K562 (cell line): ENCODE measurements at regions not wholly inside any gene's neighbourhood (a gene's known extent, or its start where the extent isn't known, plus 50 kb on each side); places are given as distances from the start of the nearest gene placed in this dataset.
A peak's percentile ranks its signal among the peaks of the same experiment; 100 is the strongest.

Experiments
- ATAC-seq: fragments of 200-7000 bp; cut with Tn5 transposase; 3 replicates; pipeline ENCODE4 v1.9.1; 2020; ENCODE audit warnings: moderate library complexity
- BruUV-seq: library from RNA; stranded (reverse); fragments of 400-500 nt; replicated peaks from 2 replicates; lab custom pipeline; 2021; lab: Mats Ljungman, UMichigan
- CTCF ChIA-PET: fragments of 300-600 bp; formaldehyde crosslinking; extraction: SDS; loops from one replicate; lab custom pipeline; 2021; ENCODE audit warnings: low intra/inter-chr PET ratio; lab: Yijun Ruan, JAX
- POLR2A ChIA-PET: fragments of 300-600, 350-650 bp; sonication (Branson Sonifier 250); formaldehyde crosslinking; extraction: SDS; loops from one replicate; lab custom pipeline; 2021; ENCODE audit warnings: antibody characterized with exemption, inconsistent platforms; lab: Yijun Ruan, JAX
- DNase-seq, 4 experiments: peaks; one replicate each; pipeline versions ENCODE4 v3.0.0 to v3.0.0-alpha.2; 2011 to 2018; ENCODE audit warnings: low spot score in 3 of 4, mixed read lengths in 3 of 4; ENCODE audit errors: extremely low read depth in 1 of 4
- FAIRE-seq: peaks from 2 replicates; lab custom pipeline; 2011; peaks lifted over from hg19 to GRCh38; lab: Jason Lieb, UNC
- H2AFZ ChIP-seq: 2 replicates; pipeline ENCODE4 v1.6.0; 2011; ENCODE audit warnings: low read depth, low read length, control low read depth, inconsistent platforms
- H3K27ac ChIP-seq: fragments of 200-600 bp; 3 replicates; pipeline ENCODE4 v1.8.0; 2011; ENCODE audit warnings: low read depth, mild to moderate bottlenecking, control low read depth, inconsistent platforms, low read length, moderate library complexity, mixed read lengths; ENCODE audit errors: extremely low read depth
- H3K27me3 ChIP-seq, 2 experiments: fragments of 300-600 bp in 1 of 2; 2 replicates in 1 of 2; 3 replicates in 1 of 2; pipeline versions ENCODE4 v1.6.0 to v1.8.0; 2011; ENCODE audit warnings: inconsistent platforms in 2 of 2, low read length in 2 of 2, mild to moderate bottlenecking in 1 of 2, mixed read lengths in 1 of 2, moderate library complexity in 1 of 2; ENCODE audit not compliant: control insufficient read depth in 2 of 2, insufficient read depth in 2 of 2
- H3K36me3 ChIP-seq: fragments of 300-600 bp; 3 replicates; pipeline ENCODE4 v1.8.0; 2011; ENCODE audit warnings: mild to moderate bottlenecking, low read length, inconsistent platforms; ENCODE audit not compliant: control insufficient read depth, insufficient read depth
- H3K4me1 ChIP-seq, 2 experiments: fragments of 200-600 bp in 1 of 2; replicated peaks in 1 of 2; 2 replicates in 1 of 2; 3 replicates in 1 of 2; pipeline versions ENCODE4 v1.5.1 to v1.8.0; 2011; ENCODE audit warnings: inconsistent platforms in 2 of 2, low read length in 2 of 2, mild to moderate bottlenecking in 1 of 2, mixed read lengths in 1 of 2, moderate library complexity in 1 of 2; ENCODE audit not compliant: control insufficient read depth in 2 of 2, insufficient read depth in 2 of 2
- H3K4me2 ChIP-seq: 2 replicates; pipeline ENCODE4 v1.6.1; 2011; ENCODE audit warnings: low read length, control low read depth, inconsistent platforms, mixed read lengths; ENCODE audit not compliant: insufficient read depth
- H3K4me3 ChIP-seq: fragments of 200-600 bp; sonication (generic), shearing (Covaris generic); 2 replicates; pipeline ENCODE4 v1.5.1; 2016; ENCODE audit warnings: control low read depth, inconsistent platforms
- H3K79me2 ChIP-seq: fragments of 200-600 bp; 3 replicates; pipeline ENCODE4 v1.8.0; 2011; ENCODE audit warnings: low read length, inconsistent platforms; ENCODE audit not compliant: control insufficient read depth, insufficient read depth
- H3K9ac ChIP-seq, 2 experiments: 2 replicates each; pipeline versions ENCODE4 v1.6.0 to v1.6.1; 2011; ENCODE audit warnings: low read depth in 2 of 2, low read length in 2 of 2, control low read depth in 1 of 2, inconsistent platforms in 1 of 2, mild to moderate bottlenecking in 1 of 2, mixed read lengths in 1 of 2; ENCODE audit not compliant: insufficient read depth in 1 of 2
- H3K9me1 ChIP-seq: one replicate; pipeline ENCODE4 v1.6.0; 2011; ENCODE audit warnings: inconsistent platforms, mild to moderate bottlenecking, low read length, moderate library complexity; ENCODE audit not compliant: control insufficient read depth, insufficient read depth
- H3K9me3 ChIP-seq: replicated peaks from 2 replicates; pipeline ENCODE4 v1.5.1; 2011; ENCODE audit warnings: low read depth, low read length, inconsistent platforms; ENCODE audit not compliant: control insufficient read depth, insufficient read depth
- H4K20me1 ChIP-seq: replicated peaks from 2 replicates; pipeline ENCODE4 v1.6.1; 2011; ENCODE audit warnings: low read length, inconsistent platforms, mixed read lengths; ENCODE audit not compliant: control insufficient read depth, insufficient read depth
- CEBPG ChIP-seq, 3 experiments: fragments of 200-800 bp in 1 of 3; sonication (Bioruptor generic) in 1 of 3; sonication (generic) in 1 of 3; formaldehyde crosslinking in 1 of 3; IDR thresholded peaks in 2 of 3; conservative IDR thresholded peaks in 1 of 3; 2 replicates each; pipeline versions ENCODE4 v1.6.1 to v1.8.0; 2016 to 2022; ENCODE audit warnings: missing compliant biosample characterization in 2 of 3, missing genetic modification characterization in 2 of 3, mild to moderate bottlenecking in 1 of 3, missing genetic modification reagents in 1 of 3
- RBM15 ChIP-seq: fragments of 200-400 bp; formaldehyde crosslinking; IDR thresholded peaks from 2 replicates; pipeline ENCODE4 v1.6.1; 2018; ENCODE audit warnings: mild to moderate bottlenecking, low read length, moderate library complexity; ENCODE audit not compliant: insufficient read depth
- SIN3A ChIP-seq, 2 experiments: fragments of 150-350 bp in 1 of 2; IDR thresholded peaks; 2 replicates each; pipeline ENCODE4 v1.6.1; 2011 to 2016; ENCODE audit warnings: borderline replicate concordance in 2 of 2, low read depth in 2 of 2, low read length in 2 of 2, mild to moderate bottlenecking in 2 of 2, moderate library complexity in 2 of 2; ENCODE audit not compliant: control insufficient read depth in 1 of 2
- SMAD4 ChIP-seq: fragments of 250-450 bp; sonication (Bioruptor Pico); conservative IDR thresholded peaks from 2 replicates; pipeline ENCODE4 v1.8.0; 2021; ENCODE audit warnings: inconsistent platforms, mild to moderate bottlenecking, moderate library complexity
- TBP ChIP-seq: optimal IDR thresholded peaks from 2 replicates; pipeline ENCODE3; 2011; ENCODE audit warnings: low read depth, low read length, improper control_type of control experiment
- XRCC4 ChIP-seq: IDR thresholded peaks from one replicate; pipeline ENCODE4 v1.6.1; 2011; ENCODE audit not compliant: insufficient read depth, insufficient read length; ENCODE audit errors: extremely low read depth
- ZNF197 ChIP-seq: fragments of 200-800 bp; sonication (Bioruptor generic); IDR thresholded peaks from 2 replicates; pipeline ENCODE4 v1.6.1; 2016; ENCODE audit warnings: low read depth, missing genetic modification characterization, missing compliant biosample characterization
- WGBS: fragments of 100-300 bp; shearing (Covaris generic); methylation state at CpG from one replicate; pipeline ENCODE4 v1.1.6; 2016; ENCODE audit warnings: low coverage, mixed read lengths; ENCODE audit not compliant: insufficient coverage; ENCODE audit errors: missing lambda C conversion rate; 5-methylcytosine and 5-hydroxymethylcytosine counted together
- in situ Hi-C: fragments of 300-500 bp; cut with MboI; formaldehyde crosslinking; loops from 4 replicates; pipeline ENCODE4 v1.15.0; 2018; ENCODE audit warnings: inconsistent platforms, mixed read lengths
- intact Hi-C: fragments of 100-400 bp; cut with micrococcal nuclease; formaldehyde crosslinking; loops from 2 replicates; pipeline ENCODE4 v1.14.2; 2022
- TF ChIP-seq, protein P1 (sequence below): fragments of 250-450 bp; sonication (Bioruptor Pico); IDR thresholded peaks from 2 replicates; pipeline ENCODE4 v1.4.0; 2020; ENCODE audit warnings: mild to moderate bottlenecking
- TF ChIP-seq, protein P2 (sequence below): sonication (generic); formaldehyde crosslinking; IDR thresholded peaks from 2 replicates; pipeline ENCODE4 v1.8.1; 2023; ENCODE audit warnings: missing genetic modification reagents, mild to moderate bottlenecking, borderline replicate concordance

DNA sequence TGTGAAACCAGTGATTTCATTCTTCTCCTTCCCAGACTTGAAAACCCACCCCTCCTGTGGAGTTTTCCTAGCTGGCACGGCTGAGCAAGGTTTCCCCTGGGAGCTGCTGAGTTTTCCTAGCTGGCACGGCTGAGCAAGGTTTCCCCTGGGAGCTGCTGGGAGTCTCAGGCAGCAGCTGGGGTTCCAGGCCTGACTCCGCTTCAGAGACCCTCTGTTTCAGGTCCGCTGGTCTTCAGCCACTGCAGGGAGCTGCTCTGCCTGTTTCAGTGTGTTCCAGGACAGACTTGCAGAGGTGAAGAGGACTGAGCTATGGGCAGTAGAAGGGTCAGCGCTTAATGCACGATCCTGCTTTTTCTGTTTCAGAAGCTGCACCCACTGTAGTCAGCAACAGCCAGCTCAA, 104.9 kb downstream of the XRCC2 start:
- TF ChIP-seq CEBPG (CRISPR knock-in tag; IDR thresholded peaks at IDR 0.05) (no peak), CEBPG (tag; conservative IDR thresholded peaks at IDR 0.05 in 1 of 2, IDR thresholded peaks at IDR 0.05 in 1 of 2) (no peak), TBP (no peak), RBM15 (no peak), XRCC4 (no peak), SMAD4 (CRISPR knock-in tag) (no peak), ZNF197 (CRISPR knock-in tag) (no peak), SIN3A (IDR thresholded peaks at IDR 0.05; ENCODE audit: borderline replicate concordance in 2 of 2, control insufficient read depth in 1 of 2, low read depth in 2 of 2, low read length in 2 of 2) (no peak)
- TF ChIP-seq, protein P1, sequence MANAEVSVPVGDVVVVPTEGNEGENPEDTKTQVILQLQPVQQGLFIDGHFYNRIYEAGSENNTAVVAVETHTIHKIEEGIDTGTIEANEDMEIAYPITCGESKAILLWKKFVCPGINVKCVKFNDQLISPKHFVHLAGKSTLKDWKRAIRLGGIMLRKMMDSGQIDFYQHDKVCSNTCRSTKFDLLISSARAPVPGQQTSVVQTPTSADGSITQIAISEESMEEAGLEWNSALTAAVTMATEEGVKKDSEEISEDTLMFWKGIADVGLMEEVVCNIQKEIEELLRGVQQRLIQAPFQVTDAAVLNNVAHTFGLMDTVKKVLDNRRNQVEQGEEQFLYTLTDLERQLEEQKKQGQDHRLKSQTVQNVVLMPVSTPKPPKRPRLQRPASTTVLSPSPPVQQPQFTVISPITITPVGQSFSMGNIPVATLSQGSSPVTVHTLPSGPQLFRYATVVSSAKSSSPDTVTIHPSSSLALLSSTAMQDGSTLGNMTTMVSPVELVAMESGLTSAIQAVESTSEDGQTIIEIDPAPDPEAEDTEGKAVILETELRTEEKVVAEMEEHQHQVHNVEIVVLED (CRISPR knock-in tag) = no peak
- TF ChIP-seq, protein P2, sequence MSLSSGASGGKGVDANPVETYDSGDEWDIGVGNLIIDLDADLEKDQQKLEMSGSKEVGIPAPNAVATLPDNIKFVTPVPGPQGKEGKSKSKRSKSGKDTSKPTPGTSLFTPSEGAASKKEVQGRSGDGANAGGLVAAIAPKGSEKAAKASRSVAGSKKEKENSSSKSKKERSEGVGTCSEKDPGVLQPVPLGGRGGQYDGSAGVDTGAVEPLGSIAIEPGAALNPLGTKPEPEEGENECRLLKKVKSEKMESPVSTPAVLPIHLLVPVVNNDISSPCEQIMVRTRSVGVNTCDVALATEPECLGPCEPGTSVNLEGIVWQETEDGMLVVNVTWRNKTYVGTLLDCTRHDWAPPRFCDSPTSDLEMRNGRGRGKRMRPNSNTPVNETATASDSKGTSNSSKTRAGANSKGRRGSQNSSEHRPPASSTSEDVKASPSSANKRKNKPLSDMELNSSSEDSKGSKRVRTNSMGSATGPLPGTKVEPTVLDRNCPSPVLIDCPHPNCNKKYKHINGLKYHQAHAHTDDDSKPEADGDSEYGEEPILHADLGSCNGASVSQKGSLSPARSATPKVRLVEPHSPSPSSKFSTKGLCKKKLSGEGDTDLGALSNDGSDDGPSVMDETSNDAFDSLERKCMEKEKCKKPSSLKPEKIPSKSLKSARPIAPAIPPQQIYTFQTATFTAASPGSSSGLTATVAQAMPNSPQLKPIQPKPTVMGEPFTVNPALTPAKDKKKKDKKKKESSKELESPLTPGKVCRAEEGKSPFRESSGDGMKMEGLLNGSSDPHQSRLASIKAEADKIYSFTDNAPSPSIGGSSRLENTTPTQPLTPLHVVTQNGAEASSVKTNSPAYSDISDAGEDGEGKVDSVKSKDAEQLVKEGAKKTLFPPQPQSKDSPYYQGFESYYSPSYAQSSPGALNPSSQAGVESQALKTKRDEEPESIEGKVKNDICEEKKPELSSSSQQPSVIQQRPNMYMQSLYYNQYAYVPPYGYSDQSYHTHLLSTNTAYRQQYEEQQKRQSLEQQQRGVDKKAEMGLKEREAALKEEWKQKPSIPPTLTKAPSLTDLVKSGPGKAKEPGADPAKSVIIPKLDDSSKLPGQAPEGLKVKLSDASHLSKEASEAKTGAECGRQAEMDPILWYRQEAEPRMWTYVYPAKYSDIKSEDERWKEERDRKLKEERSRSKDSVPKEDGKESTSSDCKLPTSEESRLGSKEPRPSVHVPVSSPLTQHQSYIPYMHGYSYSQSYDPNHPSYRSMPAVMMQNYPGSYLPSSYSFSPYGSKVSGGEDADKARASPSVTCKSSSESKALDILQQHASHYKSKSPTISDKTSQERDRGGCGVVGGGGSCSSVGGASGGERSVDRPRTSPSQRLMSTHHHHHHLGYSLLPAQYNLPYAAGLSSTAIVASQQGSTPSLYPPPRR (CRISPR knock-in tag) = no peak
- 13% methylated on average over 6 of the region's 6 CpGs for WGBS
- H3K4me1 ChIP-seq = peaks cover 0 to under 1% of the 10 kb centered on the region in 2 experiments; a peak in 1 of 5 replicates
- intact Hi-C loops (no loop called here), in situ Hi-C loops (no loop called here)
- CTCF ChIA-PET = no interaction called here
- no peaks in the 10 kb centered on the region for H3K9me1 ChIP-seq
- no peak overlapping the region for H3K4me3 ChIP-seq
- BruUV-seq = no TSS peak
- H3K4me2 ChIP-seq = no peak overlapping the region
- ATAC-seq = peak; percentile 16; the same call in 2 of the 3 replicates
- H4K20me1 ChIP-seq = no peaks in the 10 kb centered on the region
- FAIRE-seq = no peak
- no peak for DNase-seq
- no peaks in the 10 kb centered on the region for H3K36me3 ChIP-seq
- no peak overlapping the region for H3K27ac ChIP-seq
- peaks cover 43 to 58% of the 10 kb centered on the region in 2 experiments for H3K27me3 ChIP-seq
- no peak overlapping the region for H3K9ac ChIP-seq
- no peak overlapping the region for H2AFZ ChIP-seq
- H3K79me2 ChIP-seq = no peaks in the 10 kb centered on the region
- no peaks in the 10 kb centered on the region for H3K9me3 ChIP-seq
- POLR2A ChIA-PET = interaction anchor here (1.2 to 1.7 kb wide), 3 partner anchors 8 to 52 kb away, joined by 3 to 6 read pairs (median 4); no protein-coding TSS in a partner anchor
